Gastroesophageal sphincter (tissue), 4 donors: ENCODE measurements at regions not wholly inside any gene's neighbourhood (a gene's known extent, or its start where the extent isn't known, plus 50 kb on each side); places are given as distances from the start of the nearest gene placed in this dataset.

Experiments
- ATAC-seq: fragments of 150-250 bp; one replicate; pipeline ENCODE4 v1.9.1; 2016; ENCODE audit warnings: mild to moderate bottlenecking, moderate library complexity
- H3K27ac ChIP-seq, 4 donors: fragments of 200-600 bp; sonication (generic) in 3 of 4; 1 replicate in 3 of 4; 2 replicates in 1 of 4; pipeline ENCODE4 v1.5.1; 2016 to 2019
- H3K27me3 ChIP-seq: fragments of 200-600 bp; sonication (generic); one replicate; pipeline ENCODE4 v1.5.1; 2019
- H3K36me3 ChIP-seq, 2 donors: fragments of 200-600 bp; sonication (generic); one replicate each; pipeline ENCODE4 v1.5.1; 2019; ENCODE audit warnings: control low read depth in 1 of 2
- H3K4me1 ChIP-seq, 3 donors: fragments of 200-600 bp; sonication (generic); 1 replicate in 2 of 3; 2 replicates in 1 of 3; pipeline ENCODE4 v1.5.1; 2016 to 2019; ENCODE audit warnings: control low read depth in 2 of 3
- H3K4me3 ChIP-seq, 2 donors: fragments of 200-600 bp; sonication (generic); one replicate each; pipeline ENCODE4 v1.5.1; 2019; ENCODE audit warnings: mild to moderate bottlenecking in 1 of 2, moderate library complexity in 1 of 2
- H3K9me3 ChIP-seq, 3 donors: fragments of 200-600 bp; sonication (generic); one replicate each; pipeline ENCODE4 v1.5.1; 2017 to 2019; ENCODE audit warnings: control low read depth in 2 of 3
- EP300 ChIP-seq: sonication (generic); formaldehyde crosslinking; IDR thresholded peaks from one replicate; pipeline ENCODE4 v1.6.1; 2017; ENCODE audit warnings: antibody characterized with exemption, mild to moderate bottlenecking
- POLR2A ChIP-seq, 2 donors: fragments of 450-650 bp; IDR thresholded peaks; one replicate each; pipeline ENCODE4 v1.6.1; 2017; ENCODE audit warnings: antibody characterized with exemption in 2 of 2, mild to moderate bottlenecking in 2 of 2, moderate library complexity in 1 of 2
- POLR2AphosphoS5 ChIP-seq: sonication (generic); formaldehyde crosslinking; IDR thresholded peaks from one replicate; pipeline ENCODE4 v1.6.1; 2017; ENCODE audit warnings: antibody characterized with exemption
- WGBS, 2 donors: methylation state at CpG; one replicate each; pipeline ENCODE4 v1.1.5; 2018; ENCODE audit warnings: low coverage in 1 of 2; 5-methylcytosine and 5-hydroxymethylcytosine counted together
- TF ChIP-seq, protein P1 (sequence below), 4 experiments: fragments of 200-600 bp in 2 of 4; fragments of 450-650 bp in 2 of 4; sonication (generic) in 1 of 4; IDR thresholded peaks; one replicate each; pipeline ENCODE4 v1.5.1; 2017 to 2019; ENCODE audit warnings: antibody characterized with exemption in 4 of 4, mild to moderate bottlenecking in 2 of 4, moderate library complexity in 2 of 4

DNA sequence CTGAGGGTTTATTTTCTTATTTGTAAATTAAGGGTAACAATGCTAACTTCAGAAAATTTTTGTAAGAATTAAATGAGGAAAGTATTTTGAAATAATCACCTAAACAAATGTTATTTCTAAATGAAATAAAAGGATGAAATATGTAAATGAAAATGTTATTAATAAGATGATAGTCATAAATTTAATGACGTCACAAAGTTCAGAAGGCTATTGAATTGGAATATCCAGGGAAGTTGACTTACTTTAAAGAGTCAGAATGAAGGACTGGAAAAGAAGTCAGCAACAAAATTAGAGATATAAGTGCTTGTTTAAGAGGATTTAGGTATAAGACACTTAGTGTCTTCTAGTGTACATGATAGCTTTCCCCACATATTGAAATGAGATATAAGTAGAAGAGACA lies 732.6 kb upstream of the CDH7 start:
- no peak overlapping the region for H3K27ac ChIP-seq
- H3K36me3 ChIP-seq: no peaks in the 10 kb centered on the region
- ATAC-seq: no peak
- no peak overlapping the region for H3K4me3 ChIP-seq
- WGBS, 2 donors: 88% methylated on average over 1 of the region's 1 CpG
- H3K27me3 ChIP-seq: no peaks in the 10 kb centered on the region
- TF ChIP-seq, protein P1, sequence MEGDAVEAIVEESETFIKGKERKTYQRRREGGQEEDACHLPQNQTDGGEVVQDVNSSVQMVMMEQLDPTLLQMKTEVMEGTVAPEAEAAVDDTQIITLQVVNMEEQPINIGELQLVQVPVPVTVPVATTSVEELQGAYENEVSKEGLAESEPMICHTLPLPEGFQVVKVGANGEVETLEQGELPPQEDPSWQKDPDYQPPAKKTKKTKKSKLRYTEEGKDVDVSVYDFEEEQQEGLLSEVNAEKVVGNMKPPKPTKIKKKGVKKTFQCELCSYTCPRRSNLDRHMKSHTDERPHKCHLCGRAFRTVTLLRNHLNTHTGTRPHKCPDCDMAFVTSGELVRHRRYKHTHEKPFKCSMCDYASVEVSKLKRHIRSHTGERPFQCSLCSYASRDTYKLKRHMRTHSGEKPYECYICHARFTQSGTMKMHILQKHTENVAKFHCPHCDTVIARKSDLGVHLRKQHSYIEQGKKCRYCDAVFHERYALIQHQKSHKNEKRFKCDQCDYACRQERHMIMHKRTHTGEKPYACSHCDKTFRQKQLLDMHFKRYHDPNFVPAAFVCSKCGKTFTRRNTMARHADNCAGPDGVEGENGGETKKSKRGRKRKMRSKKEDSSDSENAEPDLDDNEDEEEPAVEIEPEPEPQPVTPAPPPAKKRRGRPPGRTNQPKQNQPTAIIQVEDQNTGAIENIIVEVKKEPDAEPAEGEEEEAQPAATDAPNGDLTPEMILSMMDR (IDR thresholded peaks at IDR 0.05): no peak
- TF ChIP-seq EP300 (no peak), POLR2A (IDR thresholded peaks at IDR 0.05) (no peak), POLR2AphosphoS5 (no peak)
- H3K9me3 ChIP-seq: no peaks in the 10 kb centered on the region
- no peaks in the 10 kb centered on the region for H3K4me1 ChIP-seq

DNA sequence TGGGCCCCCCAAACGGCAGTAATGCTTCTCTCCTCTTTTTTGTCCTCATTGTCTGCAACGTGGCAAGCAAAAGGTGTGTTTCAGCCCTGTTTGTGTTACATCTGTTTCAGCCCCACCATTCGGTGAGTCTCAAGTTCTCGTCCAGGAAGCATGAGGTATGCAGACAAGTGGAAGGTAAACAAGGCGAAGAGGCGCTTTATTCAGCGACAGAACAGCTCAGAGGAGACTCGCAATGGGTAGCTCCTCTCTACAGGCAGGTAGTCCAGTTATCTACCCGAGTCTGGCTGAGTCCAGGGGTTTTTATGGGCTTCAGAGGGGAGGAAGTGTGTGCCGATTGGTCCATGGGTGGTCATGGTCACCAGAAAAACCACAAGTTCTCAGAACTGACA lies 733.4 kb upstream of the CDH7 start:
- no peak for ATAC-seq
- H3K9me3 ChIP-seq: no peaks in the 10 kb centered on the region
- no peaks in the 10 kb centered on the region for H3K27me3 ChIP-seq
- H3K36me3 ChIP-seq: no peaks in the 10 kb centered on the region
- no peaks in the 10 kb centered on the region for H3K4me1 ChIP-seq
- H3K27ac ChIP-seq: no peak overlapping the region
- H3K4me3 ChIP-seq: no peak overlapping the region
- TF ChIP-seq POLR2AphosphoS5 (no peak), POLR2A (IDR thresholded peaks at IDR 0.05) (no peak), EP300 (no peak)
- TF ChIP-seq, protein P1 (IDR thresholded peaks at IDR 0.05): no peak
- WGBS, 2 donors: 75 to 95% methylated on average over 3 of the region's 10 CpGs

DNA sequence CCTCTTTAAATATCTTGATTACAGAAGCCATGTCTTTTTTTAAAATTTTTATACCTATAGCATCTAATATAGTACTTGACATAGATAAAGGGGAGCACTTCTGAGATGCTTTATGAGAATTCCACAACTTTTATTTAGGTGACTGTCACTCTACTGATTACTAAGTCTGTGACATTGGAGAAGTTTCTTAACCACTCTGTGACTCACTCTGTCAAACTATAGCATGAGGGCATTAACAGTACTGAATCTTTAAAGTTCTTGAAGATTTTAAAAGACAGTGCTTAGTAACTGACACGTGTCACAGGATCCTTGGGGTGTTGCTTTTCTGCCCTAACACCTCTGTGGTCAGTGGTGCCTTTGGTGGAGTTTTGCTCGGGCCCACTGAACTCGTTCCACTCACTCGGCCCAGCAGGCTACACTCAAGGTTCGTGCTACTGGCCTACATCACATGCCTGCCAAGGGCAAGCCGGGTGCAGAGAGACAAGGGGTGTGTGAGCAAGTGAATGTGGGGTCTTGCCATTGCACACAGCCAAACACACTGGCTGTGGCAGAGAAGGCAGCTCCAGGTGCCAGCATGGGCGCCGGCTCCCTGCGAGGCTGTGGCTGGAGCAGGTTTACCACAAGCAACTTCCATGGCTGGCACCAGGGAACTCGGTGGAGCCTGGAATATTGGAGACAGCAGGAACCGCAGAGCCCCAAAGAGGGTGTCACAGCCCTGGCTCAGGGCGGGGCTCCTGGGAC lies 734.0 kb upstream of the CDH7 start:
- no peaks in the 10 kb centered on the region for H3K36me3 ChIP-seq
- H3K9me3 ChIP-seq: no peaks in the 10 kb centered on the region
- H3K4me1 ChIP-seq: no peaks in the 10 kb centered on the region
- H3K27me3 ChIP-seq: no peaks in the 10 kb centered on the region
- WGBS, 2 donors: 67 to 98% methylated on average over 1 to 6 of the region's 12 CpGs
- no peak overlapping the region for H3K27ac ChIP-seq
- TF ChIP-seq POLR2A (IDR thresholded peaks at IDR 0.05) (no peak), EP300 (no peak), POLR2AphosphoS5 (no peak)
- TF ChIP-seq, protein P1 (IDR thresholded peaks at IDR 0.05): no peak
- no peak for ATAC-seq
- H3K4me3 ChIP-seq: no peak overlapping the region

DNA sequence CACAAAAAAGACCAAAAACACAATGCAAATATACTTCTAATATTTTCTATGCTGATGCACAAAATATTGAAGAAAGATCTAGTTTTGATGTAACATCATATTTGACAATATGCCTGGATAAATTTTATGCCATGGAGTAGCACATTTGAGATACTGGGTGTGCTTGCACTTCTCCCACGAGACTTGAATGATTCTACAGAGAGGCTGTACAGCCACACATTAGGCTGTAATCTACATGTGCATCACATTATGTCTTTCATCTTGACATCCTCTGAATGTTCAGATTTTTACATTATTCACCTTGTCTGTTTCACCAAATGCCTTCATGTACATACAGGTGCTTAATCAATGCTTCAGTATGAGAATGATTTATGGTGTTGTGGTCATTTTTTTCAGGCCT lies 756.4 kb upstream of the CDH7 start:
- TF ChIP-seq, protein P1 (IDR thresholded peaks at IDR 0.05): no peak
- no peak for TF ChIP-seq EP300
- no peak for TF ChIP-seq POLR2A (IDR thresholded peaks at IDR 0.05)
- no peak for TF ChIP-seq POLR2AphosphoS5
- no peak for ATAC-seq

DNA sequence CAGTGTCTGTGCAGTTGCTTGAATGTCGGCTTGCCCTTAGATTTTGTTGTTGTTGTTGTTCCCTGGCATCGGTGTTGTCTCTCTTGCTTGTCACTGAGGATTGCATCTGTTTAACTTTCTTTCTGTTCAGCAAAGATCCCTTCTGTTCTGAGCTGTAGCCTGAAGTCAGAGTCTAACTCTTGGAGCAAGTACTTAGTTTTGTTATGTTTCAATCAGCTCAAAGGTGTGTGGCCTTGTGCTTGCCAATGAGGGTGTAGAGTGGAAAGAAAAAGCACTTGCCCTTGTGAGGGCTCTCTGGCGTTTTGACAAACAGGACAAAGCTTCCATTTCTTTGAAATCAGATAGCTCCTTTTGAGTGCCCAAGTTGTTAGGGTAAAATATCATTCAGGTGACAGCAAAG lies 757.1 kb upstream of the CDH7 start:
- Histone ChIP-seq H3K9me3 (no peaks in the 10 kb centered on the region), H3K4me3 (no peak overlapping the region), H3K27ac (no peak overlapping the region), H3K4me1 (no peaks in the 10 kb centered on the region), H3K36me3 (no peaks in the 10 kb centered on the region), H3K27me3 (no peaks in the 10 kb centered on the region)
- no peak for ATAC-seq
- TF ChIP-seq POLR2AphosphoS5: no peak
- no peak for TF ChIP-seq POLR2A (IDR thresholded peaks at IDR 0.05)
- TF ChIP-seq EP300: no peak
- TF ChIP-seq, protein P1 (IDR thresholded peaks at IDR 0.05): no peak
- 46 to 56% methylated on average over 2 to 3 of the region's 3 CpGs for WGBS, 2 donors

More for the DNA sequence above, 756.4 kb upstream of the CDH7 start:
- Histone ChIP-seq H3K27me3 (no peaks in the 10 kb centered on the region), H3K27ac (no peak overlapping the region), H3K4me3 (no peak overlapping the region), H3K9me3 (no peaks in the 10 kb centered on the region), H3K4me1 (no peaks in the 10 kb centered on the region), H3K36me3 (no peaks in the 10 kb centered on the region)
- 94 to 100% methylated on average over 1 of the region's 1 CpG for WGBS, 2 donors
